Common myeloid progenitor, CD34-positive (primary cell): ENCODE measurements at regions not wholly inside any gene's neighbourhood (a gene's known extent, or its start where the extent isn't known, plus 50 kb on each side); places are given as distances from the start of the nearest gene placed in this dataset.

Experiments
- CTCF ChIA-PET: fragments of 350-600 bp; sonication (Branson Sonifier 250); formaldehyde crosslinking; loops from one replicate; lab custom pipeline; 2021; ENCODE audit warnings: antibody characterized with exemption; lab: Charles Lee
- POLR2A ChIA-PET: fragments of 350-600 bp; sonication (Branson Sonifier 250); formaldehyde crosslinking; loops from one replicate; lab custom pipeline; 2021; ENCODE audit warnings: antibody characterized with exemption; lab: Charles Lee
- DNase-seq, 3 donors: peaks; one replicate each; pipeline versions ENCODE4 v3.0.0 to v3.0.0-alpha.2; 2013
- H3K27ac ChIP-seq, 2 experiments: 1 replicate in 1 of 2; 2 replicates in 1 of 2; pipeline ENCODE4 v1.7.0; 2013; ENCODE audit warnings: inconsistent platforms in 2 of 2, low read length in 2 of 2, mild to moderate bottlenecking in 2 of 2, low read depth in 1 of 2, moderate library complexity in 1 of 2; ENCODE audit not compliant: severe bottlenecking in 2 of 2, insufficient read depth in 1 of 2, poor library complexity in 1 of 2
- H3K27me3 ChIP-seq, 5 experiments: replicated peaks in 2 of 5; 1 replicate in 3 of 5; 2 replicates in 2 of 5; pipeline versions ENCODE4 v1.6.1 to v1.7.0; 2013; ENCODE audit warnings: low read length in 4 of 5, mild to moderate bottlenecking in 2 of 5, moderate library complexity in 2 of 5, inconsistent platforms in 1 of 5; ENCODE audit not compliant: insufficient read depth in 5 of 5, control insufficient read depth in 4 of 5
- H3K36me3 ChIP-seq, 4 experiments: 1 replicate in 2 of 4; 2 replicates in 2 of 4; pipeline versions ENCODE4 v1.6.1 to v1.7.0; 2013; ENCODE audit warnings: low read length in 3 of 4, control low read depth in 1 of 4, mild to moderate bottlenecking in 1 of 4; ENCODE audit not compliant: control insufficient read depth in 4 of 4, insufficient read depth in 4 of 4
- H3K4me1 ChIP-seq, 4 experiments: 1 replicate in 3 of 4; 2 replicates in 1 of 4; pipeline versions ENCODE4 v1.6.1 to v1.7.1; 2013; ENCODE audit warnings: low read length in 3 of 4, mild to moderate bottlenecking in 3 of 4, control low read depth in 1 of 4, inconsistent platforms in 1 of 4, moderate library complexity in 1 of 4; ENCODE audit not compliant: control insufficient read depth in 4 of 4, insufficient read depth in 4 of 4; ENCODE audit errors: control extremely low read depth in 1 of 4
- H3K4me3 ChIP-seq, 7 experiments: 1 replicate in 4 of 7; 2 replicates in 3 of 7; pipeline versions ENCODE4 v1.5.1 to v1.7.0; 2013; ENCODE audit warnings: mild to moderate bottlenecking in 7 of 7, low read length in 6 of 7, moderate library complexity in 6 of 7, inconsistent platforms in 2 of 7, low read depth in 2 of 7, control low read depth in 1 of 7; ENCODE audit not compliant: insufficient read depth in 4 of 7, control insufficient read depth in 1 of 7; ENCODE audit errors: extremely low read depth in 1 of 7
- H3K9me3 ChIP-seq, 5 experiments: 1 replicate in 4 of 5; 2 replicates in 1 of 5; pipeline versions ENCODE4 v1.6.1 to v1.7.1; 2013; ENCODE audit warnings: low read length in 4 of 5, mild to moderate bottlenecking in 2 of 5, inconsistent platforms in 1 of 5, low read depth in 1 of 5, moderate library complexity in 1 of 5; ENCODE audit not compliant: control insufficient read depth in 4 of 5, insufficient read depth in 2 of 5; ENCODE audit errors: control extremely low read depth in 1 of 5
- WGBS: methylation state at CpG from one replicate; pipeline ENCODE4 v1.1.5; 2013; ENCODE audit not compliant: insufficient coverage; 5-methylcytosine and 5-hydroxymethylcytosine counted together

GRCh38 chr10:128480601-128481000, 354.4 kb upstream of the MKI67 start:
- WGBS, result 82% methylated on average over 9 of the region's 9 CpGs
- no peak for DNase-seq
- H3K9me3 ChIP-seq, result peaks cover 0 to 2% (median 0%) of the 10 kb centered on the region in 5 experiments
- H3K36me3 ChIP-seq, result no peaks in the 10 kb centered on the region
- H3K27ac ChIP-seq, result no peak overlapping the region
- ChIA-PET CTCF (no interaction called here), POLR2A (no interaction called here)
- no peak overlapping the region for H3K4me3 ChIP-seq
- no peaks in the 10 kb centered on the region for H3K4me1 ChIP-seq
- H3K27me3 ChIP-seq, result peaks cover 0 to 36% (median 2%) of the 10 kb centered on the region in 5 experiments

- no peak overlapping the region for H3K4me3 ChIP-seq
- WGBS, result 74% methylated on average over 18 of the region's 21 CpGs
- ChIA-PET POLR2A (no interaction called here), CTCF (no interaction called here)
- H3K27ac ChIP-seq, result no peak overlapping the region
- no peaks in the 10 kb centered on the region for H3K4me1 ChIP-seq
- no peaks in the 10 kb centered on the region for H3K36me3 ChIP-seq
- H3K27me3 ChIP-seq, result peaks cover 0 to 36% (median 2%) of the 10 kb centered on the region in 5 experiments
- peaks cover 0 to 2% (median 0%) of the 10 kb centered on the region in 5 experiments for H3K9me3 ChIP-seq
- no peak for DNase-seq
These were observed 355.1 kb upstream of the MKI67 start for GRCh38 chr10:128481152-128481840.

GRCh38 chr10:128482052-128482451, 355.8 kb upstream of the MKI67 start:
- 83% methylated on average over 7 of the region's 7 CpGs for WGBS
- no peak for DNase-seq
- H3K9me3 ChIP-seq, result peaks cover 0 to 2% (median 0%) of the 10 kb centered on the region in 5 experiments
- no peak overlapping the region for H3K27ac ChIP-seq
- H3K36me3 ChIP-seq, result no peaks in the 10 kb centered on the region
- CTCF ChIA-PET, result no interaction called here
- no peaks in the 10 kb centered on the region for H3K4me1 ChIP-seq
- no peak overlapping the region for H3K4me3 ChIP-seq
- peaks cover 0 to 36% (median 2%) of the 10 kb centered on the region in 5 experiments for H3K27me3 ChIP-seq
- POLR2A ChIA-PET, result no interaction called here

- Histone ChIP-seq H3K27ac (no peak overlapping the region), H3K27me3 (peaks cover 0 to 34% (median 0%) of the 10 kb centered on the region in 5 experiments), H3K4me3 (no peak overlapping the region), H3K4me1 (no peaks in the 10 kb centered on the region), H3K36me3 (no peaks in the 10 kb centered on the region), H3K9me3 (peaks cover 0 to 2% (median 0%) of the 10 kb centered on the region in 5 experiments)
- ChIA-PET CTCF (no interaction called here), POLR2A (no interaction called here)
- DNase-seq, result no peak
- WGBS, result 89% methylated on average over 16 of the region's 16 CpGs
These were observed 357.0 kb upstream of the MKI67 start for GRCh38 chr10:128483216-128483615.

- ChIA-PET POLR2A (no interaction called here), CTCF (no interaction called here)
- WGBS, result 100% methylated on average over 2 of the region's 5 CpGs
- no peak overlapping the region for H3K4me3 ChIP-seq
- no peaks in the 10 kb centered on the region for H3K4me1 ChIP-seq
- H3K36me3 ChIP-seq, result no peaks in the 10 kb centered on the region
- no peak overlapping the region for H3K27ac ChIP-seq
- peaks cover 0 to 2% (median 0%) of the 10 kb centered on the region in 5 experiments for H3K9me3 ChIP-seq
- peaks cover 0 to 27% (median 0%) of the 10 kb centered on the region in 5 experiments for H3K27me3 ChIP-seq
- no peak for DNase-seq
These were observed 357.8 kb upstream of the MKI67 start for GRCh38 chr10:128484041-128484440.

GRCh38 chr10:128485701-128486235, 359.5 kb upstream of the MKI67 start:
- CTCF ChIA-PET, result no interaction called here
- no peak for DNase-seq
- Histone ChIP-seq H3K36me3 (no peaks in the 10 kb centered on the region), H3K4me3 (no peak overlapping the region), H3K4me1 (no peaks in the 10 kb centered on the region), H3K27ac (no peak overlapping the region), H3K27me3 (peaks cover 0 to 16% (median 0%) of the 10 kb centered on the region in 5 experiments), H3K9me3 (peaks cover 0 to 2% (median 0%) of the 10 kb centered on the region in 5 experiments)
- POLR2A ChIA-PET, result no interaction called here
- WGBS, result 86% methylated on average over 3 of the region's 7 CpGs

- no peaks in the 10 kb centered on the region for H3K36me3 ChIP-seq
- ChIA-PET CTCF (no interaction called here), POLR2A (no interaction called here)
- H3K27me3 ChIP-seq, result peaks cover 0 to 3% (median 0%) of the 10 kb centered on the region in 5 experiments
- DNase-seq, result no peak
- no peak overlapping the region for H3K4me3 ChIP-seq
- H3K4me1 ChIP-seq, result no peaks in the 10 kb centered on the region
- peaks cover 0 to 2% (median 0%) of the 10 kb centered on the region in 5 experiments for H3K9me3 ChIP-seq
- no peak overlapping the region for H3K27ac ChIP-seq
- whole genome bisulfite sequencing, result 92% methylated on average over 16 of the region's 16 CpGs
These were observed 361.3 kb upstream of the MKI67 start for GRCh38 chr10:128487517-128487916.
